Fibroblast of skin of right biceps (primary cell): ENCODE measurements at regions not wholly inside any gene's neighbourhood (a gene's known extent, or its start where the extent isn't known, plus 50 kb on each side); places are given as distances from the start of the nearest gene placed in this dataset.
"Not testable (repeated sequence)": the region's sequence is repeated elsewhere in the genome, so short reads cannot be mapped to it uniquely, and the experiment has no call there.

ENCODE experiments used
- DNase-seq: peaks from one replicate; pipeline ENCODE4 v3.0.0-alpha.2; 2013

DNA sequence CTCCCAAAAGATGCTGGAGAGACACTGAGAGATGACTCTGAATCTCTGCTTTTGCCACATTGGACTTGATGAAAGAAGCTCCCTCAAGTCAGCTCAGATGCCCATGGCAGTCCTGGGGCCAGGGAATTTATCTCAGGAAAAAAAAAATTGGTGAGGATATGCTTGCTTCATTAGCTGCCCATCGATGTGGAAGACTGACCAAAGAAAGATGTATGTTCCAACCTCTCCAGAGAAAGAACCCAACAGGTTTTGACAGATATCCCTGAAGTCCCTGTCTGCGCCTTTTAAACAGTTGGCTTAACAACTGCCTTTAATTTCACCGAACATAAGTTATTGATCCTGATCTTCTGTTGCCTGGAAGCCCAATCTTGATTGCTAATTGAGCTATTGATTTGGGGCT lies 137.4 kb downstream of the TMEM114 start:
- no peak for DNase-seq

DNA sequence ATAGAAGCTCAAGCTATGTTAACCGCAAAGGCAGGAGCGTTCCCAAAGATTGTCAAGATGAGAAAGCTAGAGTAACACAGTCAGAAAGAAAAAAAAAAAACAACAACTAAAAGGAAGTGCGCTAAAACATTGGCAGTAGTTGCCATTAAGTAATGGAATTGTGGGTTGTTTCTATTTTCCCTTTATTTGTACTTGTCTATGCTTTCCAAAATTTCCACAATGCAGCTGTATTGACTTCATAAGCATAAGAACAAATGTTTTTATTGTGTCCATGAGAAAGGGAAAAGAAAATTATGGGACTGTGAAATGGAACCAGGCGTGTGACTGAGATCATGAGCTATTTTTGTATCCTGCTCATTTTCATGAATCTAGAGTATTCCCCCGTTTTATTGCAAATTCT lies 153.4 kb downstream of the TMEM114 start:
- DNase-seq = no peak

DNA sequence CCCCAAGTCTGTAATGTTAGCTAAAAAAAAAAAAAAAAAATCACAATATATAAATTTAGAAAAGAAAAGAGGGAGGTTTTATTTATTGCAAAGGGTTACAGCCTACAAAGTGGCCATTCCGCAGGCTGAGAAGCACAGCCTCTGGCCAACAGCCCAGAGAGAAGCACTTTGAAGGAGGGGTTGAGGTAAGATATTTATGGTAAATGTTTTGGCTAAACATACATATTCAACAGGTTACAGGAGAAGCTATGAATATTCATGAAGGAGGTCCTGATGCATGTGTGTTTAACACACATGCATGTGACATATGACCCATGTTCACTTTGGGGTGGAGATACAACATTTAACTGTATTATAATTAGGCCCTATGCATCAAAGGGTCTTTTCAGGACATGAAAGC lies 158.5 kb downstream of the TMEM114 start:
- DNase-seq = no peak

DNA sequence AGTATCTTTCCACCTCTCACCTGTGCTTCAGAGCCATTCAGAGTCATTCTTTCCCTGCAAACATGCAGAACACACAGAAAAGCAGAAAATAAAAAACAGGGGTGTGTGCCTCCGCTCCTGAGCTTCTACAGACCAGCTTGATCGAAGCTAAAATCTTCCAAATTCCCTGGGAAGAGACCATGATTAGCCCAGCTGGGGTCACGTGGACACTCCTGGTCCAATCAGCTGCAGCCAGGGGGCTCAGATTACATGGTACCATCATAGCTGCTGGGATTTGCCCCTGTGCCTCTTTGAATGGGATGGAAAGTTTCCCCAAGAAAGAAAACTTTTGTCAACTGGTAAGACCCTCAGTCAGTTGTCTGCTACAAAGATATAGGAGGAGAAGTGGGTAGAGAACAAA lies 159.9 kb downstream of the TMEM114 start:
- DNase-seq = no peak

DNA sequence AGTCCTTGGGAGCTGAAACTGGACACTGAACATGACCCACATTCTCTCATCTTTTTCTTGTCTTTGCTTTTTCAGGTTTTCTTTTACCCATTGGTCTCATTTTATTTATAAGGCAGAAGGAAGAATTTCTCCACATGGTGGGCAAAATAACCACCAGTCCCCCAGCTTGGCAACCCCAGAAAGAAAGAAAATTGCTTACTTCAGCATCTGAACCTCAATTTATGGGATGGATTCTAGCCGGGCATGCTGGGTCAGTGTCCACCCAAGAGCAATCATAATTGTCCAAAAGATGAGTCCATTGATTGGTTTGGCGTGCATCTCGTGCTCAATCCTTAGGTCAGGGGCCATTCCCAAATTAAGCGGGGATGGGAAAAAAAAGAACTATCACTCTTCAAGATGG lies 163.7 kb downstream of the TMEM114 start:
- DNase-seq = no peak

DNA sequence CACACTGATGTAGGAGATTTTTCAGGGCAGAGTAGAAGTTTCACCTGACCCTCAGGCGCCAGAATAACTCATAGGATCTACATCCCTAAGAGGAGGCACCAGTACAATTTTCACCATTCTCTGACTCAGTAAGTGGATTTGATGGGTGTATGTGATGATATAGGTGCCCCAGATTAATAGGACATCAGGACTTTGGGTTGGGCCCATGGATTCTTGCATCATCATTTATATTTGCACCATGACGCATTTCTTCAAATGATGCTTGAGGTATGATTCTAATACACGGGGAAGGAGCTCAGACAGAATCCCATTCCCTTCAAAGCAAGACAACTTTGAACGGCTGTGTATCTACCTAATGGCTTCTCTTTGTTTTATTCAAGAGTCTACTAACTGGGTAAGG lies 173.2 kb downstream of the TMEM114 start:
- no peak for DNase-seq

DNA sequence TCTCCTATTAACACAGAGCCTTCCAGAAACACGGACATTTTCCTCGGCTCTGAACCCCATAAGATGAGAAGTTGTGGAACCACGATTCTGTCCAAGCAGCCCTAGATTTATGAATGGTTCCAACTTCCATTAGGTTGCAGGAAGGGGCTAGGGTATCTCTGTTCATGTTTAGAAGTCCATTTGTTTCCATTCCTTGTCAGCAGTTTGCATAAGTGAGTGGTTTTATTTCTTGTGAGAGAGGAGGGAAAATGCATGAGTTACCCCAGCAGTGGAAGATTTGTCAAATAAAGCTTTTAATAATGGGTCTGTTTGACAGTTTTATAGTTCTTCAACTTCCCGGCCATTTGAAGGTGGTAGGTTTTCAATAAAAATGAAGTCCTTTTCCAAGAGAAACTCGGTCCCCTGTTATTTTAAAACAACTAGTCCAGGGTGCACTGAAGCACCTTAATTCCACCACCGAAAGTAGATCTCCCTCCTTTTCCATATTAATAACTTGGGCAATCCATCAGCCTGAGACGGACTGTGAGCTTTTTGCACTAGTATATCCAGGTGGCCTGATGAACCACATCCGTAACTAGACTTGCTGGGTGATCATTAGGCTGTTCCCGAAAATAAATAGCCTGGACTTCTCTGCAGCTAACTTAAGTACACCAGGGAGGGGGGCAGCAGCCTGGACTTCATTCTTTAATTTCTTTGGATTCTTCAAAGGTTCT lies 181.3 kb downstream of the TMEM114 start:
- DNase-seq = no peak

DNA sequence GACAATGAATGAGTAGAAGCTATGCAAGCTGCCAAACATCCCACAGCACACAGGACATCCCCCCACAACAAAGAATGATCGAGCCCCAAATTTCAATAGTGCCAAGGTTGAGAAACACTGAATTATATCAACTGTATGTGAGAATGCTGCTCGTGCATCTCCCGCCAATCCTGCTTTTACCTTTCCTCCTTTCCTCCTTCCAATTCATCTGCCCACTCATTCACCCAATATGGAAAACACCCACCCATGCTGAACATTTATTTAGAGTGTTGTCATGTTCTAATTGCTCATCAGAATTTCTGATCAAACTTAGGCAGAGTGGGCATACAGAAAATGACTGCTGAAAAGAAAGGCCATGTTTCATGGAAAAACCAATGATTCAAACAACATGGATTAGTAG lies 183.0 kb downstream of the TMEM114 start:
- DNase-seq = no peak

DNA sequence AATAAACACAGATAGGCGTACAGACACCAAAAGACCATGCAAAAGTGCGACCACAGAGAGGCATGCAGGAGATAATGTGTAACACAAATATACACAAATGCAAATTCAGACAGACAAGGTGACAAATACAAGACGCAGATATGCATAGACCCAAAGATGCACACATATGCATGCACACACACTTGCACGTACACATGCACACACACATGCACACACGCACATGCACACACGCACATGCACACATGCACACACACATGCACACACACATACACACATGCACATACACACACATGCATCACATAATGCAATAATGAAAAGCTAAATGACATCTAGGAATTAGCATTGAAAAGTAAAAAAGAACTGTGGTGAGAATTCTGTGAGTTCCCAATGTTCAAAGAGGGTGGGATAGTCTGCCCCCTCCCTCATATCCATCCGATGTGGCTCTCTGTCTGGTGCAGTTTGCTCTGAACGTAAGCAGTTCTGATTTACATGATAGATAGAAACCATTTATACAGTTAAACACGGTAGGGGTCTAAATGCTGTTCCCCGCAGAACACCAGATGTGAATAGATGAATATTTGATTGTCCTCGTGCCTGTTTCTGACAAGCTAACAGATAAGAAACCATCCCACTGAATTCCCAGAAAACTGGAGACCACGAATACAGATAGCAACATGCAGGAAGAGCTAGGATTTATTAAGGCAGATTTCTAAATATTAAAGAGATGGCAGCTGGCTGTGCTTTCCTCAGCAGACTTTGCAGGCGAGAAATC lies 186.1 kb downstream of the TMEM114 start:
- DNase-seq = no peak

DNA sequence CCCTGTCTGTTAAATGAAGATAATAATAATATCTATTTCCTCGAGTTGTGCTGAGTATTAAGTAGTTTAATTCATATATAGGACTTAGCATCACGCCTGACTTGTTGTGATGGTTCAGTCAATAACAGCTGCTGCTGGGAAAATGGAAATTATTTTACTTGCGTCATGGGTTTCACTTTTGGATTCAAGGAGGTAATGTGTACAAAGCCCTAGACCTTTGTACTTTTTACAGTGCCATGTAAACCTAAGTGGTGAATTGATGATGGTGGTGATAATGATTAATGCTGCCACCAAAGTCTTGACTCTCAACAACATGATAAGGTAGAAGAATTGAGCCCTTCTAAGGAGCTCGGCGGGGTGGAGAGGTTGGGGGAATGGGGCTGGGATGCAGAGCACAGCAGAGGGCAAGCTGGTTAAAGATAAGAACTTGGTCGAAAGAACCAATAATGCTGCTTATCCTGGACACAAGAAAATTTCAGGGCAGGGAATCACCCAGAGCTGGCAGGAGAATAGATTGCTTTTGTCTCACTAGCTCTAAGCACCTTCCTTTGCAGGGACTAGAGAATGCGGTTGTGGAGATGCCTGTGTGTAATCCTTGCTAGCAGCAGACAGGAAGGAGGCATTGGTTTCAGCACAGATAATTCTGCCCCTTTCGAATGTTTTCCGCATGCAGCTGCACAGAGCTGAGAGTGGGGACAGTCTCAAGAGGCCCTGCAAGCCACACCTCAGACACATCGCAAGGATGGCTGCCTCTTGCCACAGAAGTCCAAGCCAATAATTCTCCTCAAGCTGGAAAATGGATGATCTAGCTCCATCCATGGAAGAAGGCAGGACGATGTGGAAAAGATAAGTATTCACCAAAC lies 187.1 kb downstream of the TMEM114 start:
- DNase-seq = no peak

DNA sequence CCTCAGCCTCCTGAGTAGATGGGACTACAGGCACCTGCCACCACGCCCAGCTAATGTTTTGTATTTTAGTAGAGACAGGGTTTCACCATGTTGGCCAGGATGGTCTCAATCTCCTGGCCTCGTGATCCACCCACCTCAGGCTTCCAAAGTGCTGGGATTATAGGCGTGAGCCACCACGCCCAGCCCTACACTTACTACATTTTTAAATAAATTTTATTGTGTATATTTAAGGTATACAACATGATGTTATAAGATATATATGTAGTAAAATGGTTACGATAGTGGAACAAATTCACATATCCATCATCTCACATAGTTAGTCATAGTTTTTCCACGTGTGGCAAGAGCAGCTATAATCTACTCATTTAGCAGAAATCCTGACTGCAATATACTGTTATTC lies 189.6 kb downstream of the TMEM114 start:
- DNase-seq = not testable (repeated sequence)

DNA sequence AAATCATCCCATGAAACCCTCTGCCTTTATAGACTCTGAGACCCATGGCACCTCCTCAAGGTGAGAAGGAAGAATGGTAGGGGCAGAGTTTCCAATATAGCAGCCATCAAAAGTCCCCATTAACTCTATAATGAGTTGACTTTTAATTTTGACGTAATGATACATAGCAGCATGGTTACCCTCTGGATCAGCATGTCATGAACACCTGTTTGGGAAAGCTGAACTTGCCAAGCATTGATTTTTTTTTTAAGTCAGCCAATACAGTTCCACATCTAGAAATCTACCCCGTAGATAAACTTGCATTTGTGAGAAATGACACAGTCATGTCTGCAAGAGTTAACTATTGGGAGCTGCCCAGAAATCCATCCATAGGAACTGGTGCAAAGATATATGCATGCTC lies 191.8 kb downstream of the TMEM114 start:
- no peak for DNase-seq

DNA sequence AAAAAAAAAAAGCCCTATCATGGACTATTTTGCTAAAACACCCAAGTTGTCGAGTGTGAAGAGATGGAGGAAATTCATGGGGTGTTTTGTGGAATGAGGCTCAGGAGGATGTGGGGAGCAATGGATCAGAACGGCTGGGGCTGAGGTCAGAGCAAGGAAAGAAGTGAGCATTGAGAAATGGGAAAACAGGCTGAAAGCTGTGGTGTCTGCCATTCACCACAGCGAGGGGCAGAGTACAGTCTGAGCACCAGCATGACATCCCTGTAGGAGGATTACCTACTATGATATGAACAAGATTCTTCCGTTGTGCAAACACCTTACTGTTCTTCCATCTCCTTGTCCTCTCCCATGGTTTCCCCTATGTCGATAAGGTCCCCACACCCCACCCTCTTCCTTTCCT lies 193.1 kb downstream of the TMEM114 start:
- DNase-seq = no peak

DNA sequence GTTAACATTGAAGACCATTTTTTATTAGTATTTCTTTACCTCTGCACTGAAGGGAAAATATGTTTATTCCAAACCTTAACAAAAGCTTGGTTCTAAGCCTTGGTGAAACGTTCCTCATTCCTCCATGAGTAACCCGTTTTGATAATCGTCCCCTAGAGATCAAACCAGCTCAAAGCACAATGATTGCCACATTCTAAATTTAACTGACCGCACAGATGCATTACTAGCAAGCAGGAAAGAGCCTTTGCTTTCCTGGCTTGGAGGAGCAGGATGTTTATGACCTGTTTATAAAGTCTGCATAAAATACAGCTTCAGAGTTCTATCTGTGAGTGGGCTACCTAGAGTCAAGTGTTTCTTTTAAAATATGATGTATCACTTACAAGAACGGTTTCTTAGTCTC lies 193.8 kb downstream of the TMEM114 start:
- DNase-seq = no peak

DNA sequence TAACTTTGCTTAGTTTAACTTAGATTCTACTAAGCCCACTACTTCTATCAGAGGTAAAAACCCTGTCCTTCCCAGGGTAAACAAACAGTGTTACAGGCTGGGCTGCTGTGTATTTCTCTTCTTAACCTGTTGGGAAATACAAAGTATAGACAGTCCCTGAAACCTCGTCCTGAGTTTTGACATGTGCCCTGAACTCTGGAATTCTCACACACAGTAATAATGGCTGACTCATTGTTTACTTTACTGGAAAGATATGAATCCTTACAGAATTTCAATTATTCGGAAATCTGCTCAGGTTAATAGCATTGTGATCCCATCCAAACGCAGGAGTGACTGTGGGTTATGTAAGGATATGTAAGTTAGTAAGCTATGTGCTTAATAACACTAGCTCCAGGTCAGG lies 199.1 kb downstream of the TMEM114 start:
- DNase-seq = no peak

DNA sequence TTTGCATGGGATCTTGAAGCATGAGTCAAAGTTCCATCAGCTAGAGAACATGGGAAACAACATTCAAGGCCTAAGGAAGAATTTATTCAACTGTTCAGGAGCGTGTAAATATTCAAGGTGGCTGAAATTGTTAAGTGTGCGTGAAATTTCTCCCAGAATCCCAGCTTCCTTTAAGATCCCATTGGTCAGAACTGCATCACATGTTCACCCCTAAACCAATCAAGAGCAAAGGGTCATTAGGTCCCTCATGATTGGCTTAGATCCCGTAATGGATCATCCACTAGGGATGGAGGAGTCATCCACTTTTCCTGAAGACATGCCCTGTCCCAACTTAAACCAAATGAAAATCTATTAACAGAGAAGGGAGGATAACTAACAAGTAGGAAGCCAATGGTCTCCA lies 201.6 kb downstream of the TMEM114 start:
- no peak for DNase-seq

DNA sequence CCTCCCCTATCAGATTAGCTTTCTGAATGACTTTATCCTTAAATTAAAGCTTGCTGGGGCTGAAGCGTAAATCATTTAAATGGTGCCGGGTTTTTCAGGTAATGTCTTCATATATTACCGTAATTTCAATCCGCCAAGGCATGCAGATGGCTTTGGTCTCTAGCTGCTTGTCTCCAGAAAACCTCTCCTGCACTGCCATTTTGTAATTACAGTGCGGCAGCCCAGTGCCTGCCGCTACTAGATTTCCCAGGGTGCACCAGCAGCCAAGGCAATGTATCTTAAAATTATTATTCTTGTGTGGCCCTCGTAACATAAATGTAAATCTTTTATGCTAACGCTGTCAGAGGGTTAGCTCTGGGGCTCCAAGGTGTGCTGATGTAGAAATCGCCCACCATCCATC lies 208.5 kb downstream of the TMEM114 start:
- no peak for DNase-seq

DNA sequence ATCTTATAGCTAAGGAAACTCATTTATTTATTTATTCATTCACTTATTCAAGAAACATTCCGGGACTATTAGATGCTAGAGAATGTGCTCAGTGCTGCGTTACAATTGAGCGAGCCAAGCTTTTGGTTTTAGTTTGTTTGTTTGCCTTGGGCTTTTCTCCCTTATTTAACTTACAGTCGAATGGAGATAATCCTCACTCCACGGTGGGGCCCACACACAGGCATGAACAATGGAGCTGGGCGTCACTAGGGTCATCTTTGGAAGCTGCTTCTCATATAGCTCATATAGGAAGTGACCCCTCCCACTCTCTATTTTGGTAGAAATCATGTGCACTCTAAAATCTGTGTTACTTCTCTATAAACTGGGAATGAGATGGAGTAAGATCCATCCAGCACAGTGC lies 210.0 kb downstream of the TMEM114 start:
- no peak for DNase-seq

DNA sequence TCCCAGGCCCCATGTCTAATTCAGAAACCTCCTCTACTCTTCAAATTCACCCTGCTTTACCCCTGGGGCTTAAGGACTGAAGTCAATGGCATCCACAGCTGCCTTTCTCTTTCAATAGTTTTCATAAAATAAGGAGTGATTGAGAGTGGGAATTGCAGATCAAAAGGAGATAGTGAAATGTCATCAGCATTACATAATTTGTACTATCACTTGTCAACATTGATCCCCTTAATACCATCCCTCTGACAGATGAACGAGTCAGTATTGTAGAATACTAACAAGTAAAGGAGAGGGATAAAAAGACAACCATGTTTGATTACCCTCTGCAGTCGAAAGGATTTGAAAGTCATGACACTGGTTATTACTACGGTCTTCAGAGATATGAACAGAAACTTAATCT lies 212.4 kb downstream of the TMEM114 start:
- DNase-seq = no peak

DNA sequence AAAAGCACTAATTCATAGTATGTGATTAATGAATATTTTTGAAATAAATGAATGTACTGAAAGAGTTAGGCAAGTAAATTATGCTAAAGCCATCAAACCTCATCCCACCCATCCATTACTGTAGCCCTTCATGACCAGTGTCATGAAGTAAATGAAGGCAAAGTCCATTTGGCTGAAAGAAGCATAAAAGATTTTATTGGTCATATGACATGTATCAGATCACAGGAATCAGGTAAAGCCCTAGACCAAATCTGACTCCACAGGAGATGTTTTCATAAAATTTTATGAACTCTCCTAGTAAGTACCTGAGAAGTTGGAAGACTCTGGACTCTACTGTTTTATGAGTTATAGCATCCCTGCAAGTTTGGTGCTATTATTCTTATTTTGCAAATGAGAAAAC lies 213.5 kb downstream of the TMEM114 start:
- DNase-seq = no peak

DNA sequence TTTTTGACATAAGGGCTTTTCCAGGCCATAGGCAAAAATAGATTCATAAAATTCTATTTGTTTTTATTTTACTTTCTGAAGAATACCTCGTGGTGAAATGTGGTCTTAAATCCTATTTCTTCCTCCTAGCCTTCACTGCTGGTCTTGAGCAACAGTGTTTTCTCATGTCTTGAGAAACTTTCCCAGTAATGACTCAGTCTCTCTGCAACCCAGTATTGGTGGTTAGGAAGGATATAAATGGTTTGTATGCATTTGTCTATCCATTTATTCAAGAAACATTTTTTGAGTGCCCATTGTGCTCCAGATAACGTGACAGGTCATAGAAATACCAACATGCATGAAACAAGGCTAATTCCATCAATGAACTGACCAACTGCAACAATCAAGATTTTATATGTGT lies 213.9 kb downstream of the TMEM114 start:
- peak; percentile 1 for DNase-seq

DNA sequence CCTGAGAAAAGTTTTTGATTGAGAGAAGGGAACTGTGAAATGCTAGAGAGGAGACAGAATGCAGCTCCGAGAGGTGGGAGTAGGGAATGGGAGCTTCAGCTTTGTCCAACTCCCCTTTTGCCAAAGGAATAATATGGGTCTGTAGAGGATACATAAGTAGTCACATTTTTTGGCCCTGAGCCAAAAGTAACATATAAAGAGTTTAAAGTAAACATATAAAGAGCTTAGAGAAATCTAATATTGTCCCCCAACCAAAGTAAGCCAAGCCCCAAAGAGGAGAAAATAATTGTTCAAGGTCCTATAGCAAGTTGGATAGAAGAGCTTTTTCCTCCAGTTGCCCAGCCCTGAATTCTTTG lies 215.1 kb downstream of the TMEM114 start:
- DNase-seq = no peak

DNA sequence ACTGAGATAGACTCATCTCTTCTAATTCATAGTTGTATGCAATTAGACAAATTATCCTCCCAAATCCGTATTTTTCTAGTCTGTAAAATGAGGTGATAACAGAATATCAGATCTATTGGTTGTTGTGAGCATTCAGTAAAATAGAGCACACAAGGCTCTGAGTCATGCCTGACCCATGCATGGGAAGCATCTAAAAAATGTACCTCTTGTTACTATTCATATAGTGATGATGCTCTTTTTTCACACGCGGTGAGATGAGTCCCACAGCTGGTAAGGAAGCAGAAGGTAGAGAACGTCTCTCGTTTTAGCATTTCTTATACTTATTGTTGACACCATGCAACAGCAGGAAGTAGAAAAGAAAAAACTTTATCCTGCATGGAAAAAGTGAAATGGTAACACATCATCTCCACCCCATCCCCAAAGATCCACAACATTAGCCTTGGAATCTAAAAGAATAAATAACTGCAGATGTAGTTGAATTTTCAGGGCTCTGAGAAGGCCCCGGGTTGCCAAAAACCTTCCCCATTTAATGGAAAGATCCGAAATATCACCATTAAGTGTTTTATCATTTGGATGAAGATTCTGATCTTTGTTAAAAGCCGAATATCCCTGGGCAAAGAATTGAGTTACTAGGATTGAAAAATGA lies 215.6 kb downstream of the TMEM114 start:
- peak; percentile 8 for DNase-seq
